T1000 (cell line): ENCODE measurements at regions not wholly inside any gene's neighbourhood (a gene's known extent, or its start where the extent isn't known, plus 50 kb on each side); places are given as distances from the start of the nearest gene placed in this dataset.
"Not testable (repeated sequence)": the region's sequence is repeated elsewhere in the genome, so short reads cannot be mapped to it uniquely, and the experiment has no call there.

Source experiments
- DNase-seq: peaks from one replicate; lab custom pipeline; 2025; ENCODE audit warnings: mixed read lengths; lab: John Stamatoyannopoulos, UW

- no peak for DNase-seq
Observed at GRCh38 chr2:100703213-100703612, 116.7 kb upstream of the NPAS2 start.

DNA sequence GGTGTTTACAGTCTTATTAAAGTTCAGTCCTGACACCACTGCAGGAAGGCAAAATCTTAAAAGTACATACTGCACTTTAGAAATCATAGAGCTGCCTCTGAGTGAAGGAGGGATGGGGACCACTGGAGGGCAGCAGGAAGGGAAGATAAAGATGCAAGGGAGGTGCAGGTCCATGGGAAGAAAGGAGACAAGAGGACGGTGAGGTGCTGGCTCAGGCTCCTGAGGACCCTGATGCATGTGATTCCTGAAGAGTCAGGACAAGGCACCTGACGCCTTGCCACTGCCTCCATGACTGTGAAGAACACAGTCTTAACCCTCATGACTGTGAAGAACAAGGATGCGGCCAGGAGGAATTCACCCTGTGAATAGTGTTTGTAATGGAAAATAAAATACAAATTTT lies 116.2 kb upstream of the NPAS2 start:
- DNase-seq = no peak

GRCh38 chr2:100704156-100704555 lies 115.8 kb upstream of the NPAS2 start:
- no peak for DNase-seq

GRCh38 chr2:100704711-100705110 lies 115.2 kb upstream of the NPAS2 start:
- DNase-seq = no peak

GRCh38 chr2:100707016-100707947 lies 112.7 kb upstream of the NPAS2 start:
- DNase-seq = no peak

DNA sequence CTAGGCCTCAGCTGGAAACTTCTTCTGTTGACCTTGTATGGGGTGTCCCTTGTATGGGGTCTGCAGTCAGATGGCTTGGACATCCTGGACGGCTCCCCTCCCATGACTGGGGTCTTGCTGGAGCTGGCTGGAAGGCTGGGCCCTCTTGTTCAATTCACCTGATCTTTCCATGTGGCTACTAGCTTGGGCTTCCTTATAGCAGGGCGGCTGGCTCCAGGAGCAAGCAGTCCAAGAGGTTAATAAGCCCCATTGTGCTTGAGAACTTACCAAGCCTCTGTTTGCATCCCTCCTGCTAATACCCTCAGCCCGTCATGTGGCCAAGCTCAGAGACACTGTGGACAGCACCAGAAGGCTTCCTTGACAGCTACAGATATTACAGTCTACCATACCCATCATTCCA lies 111.6 kb upstream of the NPAS2 start:
- DNase-seq = no peak

GRCh38 chr2:100713106-100713505 lies 106.8 kb upstream of the NPAS2 start:
- no peak for DNase-seq

GRCh38 chr2:100714396-100715010 lies 105.4 kb upstream of the NPAS2 start:
- DNase-seq = not testable (repeated sequence)

DNA sequence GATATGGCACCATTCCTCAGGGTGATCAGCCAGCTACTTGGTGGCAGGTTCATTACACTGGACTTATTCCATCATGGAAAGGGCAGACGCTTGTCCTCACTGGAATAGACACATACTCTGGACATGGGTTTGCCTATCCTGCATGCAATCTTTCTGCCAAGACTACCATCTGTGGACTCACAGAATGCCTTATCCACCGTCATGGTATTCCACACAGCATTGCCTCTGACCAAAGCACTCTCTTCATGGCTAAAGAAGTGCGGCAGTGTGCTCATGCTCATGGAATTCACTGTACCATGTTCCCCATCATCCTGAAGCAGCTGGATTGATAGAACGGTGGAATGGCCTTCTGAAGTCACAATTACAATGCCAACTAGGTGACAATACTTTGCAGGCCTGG lies 104.1 kb upstream of the NPAS2 start:
- DNase-seq = not testable (repeated sequence)

- no peak for DNase-seq
Observed at GRCh38 chr2:100716581-100716980, 103.4 kb upstream of the NPAS2 start.

DNA sequence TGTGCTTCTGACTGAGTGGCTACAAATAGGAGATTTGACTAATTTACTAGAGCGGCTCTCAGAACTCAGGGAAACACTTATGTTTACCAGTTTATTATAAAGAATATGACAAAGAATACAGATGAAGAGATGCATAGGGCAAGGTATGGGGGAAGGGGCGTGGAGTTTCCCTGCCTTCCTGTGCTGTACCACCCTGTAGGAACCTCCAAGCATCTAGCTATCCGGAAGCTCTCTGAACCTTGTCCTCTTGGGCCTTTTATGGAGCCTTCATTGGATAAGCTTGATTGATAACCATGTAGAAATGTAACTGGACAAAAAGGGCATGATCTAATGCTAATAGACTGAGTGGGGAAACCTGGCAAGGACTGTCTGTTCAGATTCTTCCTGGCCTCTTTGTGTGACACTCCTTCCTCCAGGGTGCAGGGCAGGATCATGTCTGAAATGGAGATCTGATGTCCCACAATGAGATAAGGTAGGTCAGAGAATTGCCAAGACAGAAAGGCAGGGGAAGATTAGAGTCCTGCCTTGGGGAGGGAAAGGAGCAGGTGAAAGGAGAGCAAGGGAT lies 101.8 kb upstream of the NPAS2 start:
- no peak for DNase-seq

DNA sequence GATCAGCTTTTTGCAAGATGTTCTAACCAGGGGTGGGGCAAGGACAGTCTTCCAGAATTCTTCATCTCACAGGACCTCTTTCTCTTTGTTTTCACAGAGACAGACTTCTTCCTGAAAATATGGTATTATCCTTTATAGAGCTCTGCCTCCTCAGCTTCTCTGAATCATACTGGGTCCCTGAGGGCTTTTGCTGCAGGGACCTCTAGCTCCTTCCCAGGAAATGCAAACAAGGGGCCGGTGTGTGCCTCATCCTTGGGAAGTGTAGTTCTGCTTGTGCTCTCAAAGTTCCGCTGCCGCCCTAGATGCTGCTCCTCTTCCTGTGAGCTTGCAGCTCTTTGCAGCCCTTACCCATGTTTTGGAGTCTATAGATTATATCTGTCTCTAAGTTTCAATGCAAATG lies 99.5 kb upstream of the NPAS2 start:
- DNase-seq = no peak

DNA sequence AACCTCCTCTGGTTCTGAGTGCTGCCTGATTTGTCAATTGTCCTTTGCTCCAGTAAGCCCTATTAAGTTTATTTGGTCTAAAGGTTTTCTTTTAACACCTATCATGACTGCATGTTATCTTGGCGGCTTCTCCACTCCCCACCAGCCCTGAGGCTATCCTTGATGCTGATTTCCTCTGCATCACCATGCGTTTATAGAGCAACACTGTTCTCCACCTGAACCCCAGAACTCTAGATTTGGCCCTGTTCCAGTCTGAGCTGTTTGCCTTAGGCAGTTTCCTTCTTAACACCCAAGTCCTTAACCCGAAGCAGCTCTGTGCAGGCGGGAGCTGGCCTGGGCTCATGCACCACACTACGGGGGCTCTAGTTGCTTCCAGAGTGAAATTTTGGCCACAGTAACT lies 98.2 kb upstream of the NPAS2 start:
- peak; percentile 24 for DNase-seq

DNA sequence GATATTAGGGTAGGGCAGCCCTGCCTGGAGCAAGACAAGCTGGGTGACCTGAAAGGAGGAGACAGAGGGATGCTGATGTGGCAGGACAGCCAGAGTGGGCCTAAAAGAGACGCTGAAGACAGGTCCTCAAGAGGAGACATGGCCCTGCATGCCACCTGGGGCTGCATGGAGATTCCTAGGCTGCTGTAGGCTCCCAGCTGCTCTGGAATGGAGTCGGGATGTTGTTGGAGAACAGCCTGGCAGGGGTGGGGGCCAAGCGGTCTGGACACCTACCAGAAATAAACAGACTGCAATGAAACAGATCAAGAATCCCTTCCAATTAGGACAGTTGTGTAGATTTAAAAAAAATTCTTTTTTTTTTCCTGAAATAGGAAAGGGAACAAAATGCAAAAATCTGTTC lies 97.8 kb upstream of the NPAS2 start:
- no peak for DNase-seq

DNA sequence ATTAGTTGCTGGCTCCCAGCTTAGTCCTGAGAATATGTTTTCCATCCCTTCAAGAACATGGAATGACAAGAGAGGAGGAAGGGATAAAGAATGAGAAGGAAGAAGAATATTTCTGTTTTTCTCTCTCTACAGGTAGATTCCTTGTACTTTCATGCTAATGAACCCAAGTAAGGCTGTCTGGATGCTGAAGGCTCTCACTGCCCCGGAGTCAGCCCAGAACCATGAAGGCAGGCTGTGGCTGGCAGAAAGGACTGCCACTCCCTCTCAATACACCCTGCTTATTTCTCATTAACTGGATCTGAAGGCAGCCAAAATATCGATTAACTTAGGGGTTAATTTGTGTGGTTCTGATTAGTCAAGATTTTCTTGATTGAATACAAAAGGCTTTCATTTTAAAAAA lies 93.1 kb upstream of the NPAS2 start:
- no peak for DNase-seq

GRCh38 chr2:100730290-100730868 lies 89.6 kb upstream of the NPAS2 start:
- DNase-seq = peak; percentile 42

- DNase-seq = no peak
Observed at GRCh38 chr2:100731535-100731981, 88.4 kb upstream of the NPAS2 start.

DNA sequence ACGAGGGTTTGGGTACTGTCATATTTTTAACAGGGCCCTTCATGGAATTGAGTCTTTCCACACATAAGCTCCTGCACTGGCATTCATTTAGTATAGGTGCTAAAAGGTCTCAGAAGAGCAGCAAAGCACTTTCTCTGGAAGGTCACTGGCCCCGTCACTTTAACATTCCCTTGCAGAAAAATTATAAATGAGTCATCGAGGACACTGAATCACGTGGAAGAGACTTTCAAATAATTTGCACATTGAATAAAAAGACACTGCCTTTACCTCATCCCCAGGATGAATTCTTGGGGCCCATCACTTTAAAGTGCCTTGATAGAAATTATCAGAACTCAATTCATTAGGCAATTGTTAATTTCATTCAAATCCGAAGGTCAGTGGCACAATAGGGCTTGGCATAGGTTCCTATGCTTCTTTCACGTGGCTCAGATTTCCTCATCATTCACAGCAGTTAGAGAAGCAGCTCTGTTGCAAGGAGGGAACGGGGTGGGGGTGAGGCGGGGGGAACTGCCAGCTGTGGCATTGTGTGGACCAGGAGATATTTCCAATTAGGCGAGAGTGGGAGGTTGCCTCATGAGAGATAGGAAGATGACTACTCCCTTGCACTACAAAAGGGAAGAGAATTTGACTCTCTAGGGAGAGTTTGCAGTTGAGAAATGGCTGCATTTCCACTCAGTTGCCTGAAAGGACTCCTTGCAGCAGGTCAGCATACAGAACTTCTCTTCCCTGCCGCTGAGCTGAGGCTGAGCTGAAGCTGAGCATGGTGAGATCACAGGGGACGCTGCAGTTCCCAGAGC lies 86.3 kb upstream of the NPAS2 start:
- DNase-seq = peak; percentile 22

- no peak for DNase-seq
Observed at GRCh38 chr2:100736121-100736915, 83.6 kb upstream of the NPAS2 start.

DNA sequence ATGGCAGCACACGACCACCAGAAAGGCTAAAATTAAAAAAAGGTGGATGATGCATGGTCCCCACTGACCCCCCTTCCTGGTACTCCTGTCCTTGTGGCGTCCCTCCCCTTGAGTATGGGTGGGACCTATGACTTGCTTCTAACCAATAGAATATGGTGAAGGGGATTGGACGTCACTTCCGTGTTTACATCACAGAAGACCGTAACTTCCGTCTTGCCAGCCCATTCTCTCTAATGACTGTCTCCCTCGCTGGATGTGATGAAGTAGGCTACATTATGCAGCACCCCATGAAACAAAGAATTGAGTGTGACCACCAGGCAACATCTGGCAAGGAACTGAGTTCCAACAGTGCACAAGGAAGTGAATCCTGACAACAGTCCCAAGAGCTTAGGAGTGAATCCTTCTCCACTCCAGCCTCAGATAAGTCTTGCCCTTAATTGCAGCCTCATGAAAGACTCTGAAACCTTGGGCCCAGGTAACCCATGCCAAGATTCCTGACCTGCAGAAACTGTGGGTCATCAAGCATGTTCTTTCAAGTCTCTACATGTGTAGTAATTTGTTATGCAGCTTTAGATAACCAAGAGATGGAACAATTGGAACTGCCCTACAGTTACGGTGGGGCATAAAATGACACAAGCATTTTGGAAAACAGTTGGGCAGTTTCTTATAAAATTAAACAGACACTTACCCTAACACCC lies 80.1 kb upstream of the NPAS2 start:
- DNase-seq = no peak
